ENCODE measurements at regions not wholly inside any gene's neighbourhood (a gene's known extent, or its start where the extent isn't known, plus 50 kb on each side); places are given as distances from the start of the nearest gene placed in this dataset.

GRCh38 chr14:42224053-42224888 is 617.6 kb downstream of the LRFN5 start:
- peak; percentile 40 to 55 for DNase-seq

GRCh38 chr14:42222924-42223471 is 616.3 kb downstream of the LRFN5 start:
- no peak for DNase-seq

- DNase-seq, result no peak
Measured at GRCh38 chr14:42214981-42215491, 608.4 kb downstream of the LRFN5 start.

DNA sequence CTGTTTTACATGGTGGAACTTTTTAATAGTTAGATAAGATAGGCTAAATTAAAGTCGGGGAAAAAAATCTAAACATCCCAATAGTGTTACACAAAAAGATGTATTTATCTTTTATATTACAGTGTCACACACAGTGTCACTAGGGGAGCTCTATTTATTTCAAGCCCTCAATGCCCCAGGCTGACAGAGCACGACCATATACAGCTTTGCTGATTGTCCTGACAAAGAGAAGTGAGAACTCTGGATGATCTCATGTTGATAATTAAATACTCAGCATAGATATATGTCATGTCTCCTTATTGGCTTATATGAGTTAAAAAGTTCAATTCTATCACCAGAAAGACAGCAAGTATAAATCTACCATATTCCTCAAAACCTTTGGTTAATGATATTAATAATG is 594.3 kb downstream of the LRFN5 start:
- DNase-seq, result no peak

DNA sequence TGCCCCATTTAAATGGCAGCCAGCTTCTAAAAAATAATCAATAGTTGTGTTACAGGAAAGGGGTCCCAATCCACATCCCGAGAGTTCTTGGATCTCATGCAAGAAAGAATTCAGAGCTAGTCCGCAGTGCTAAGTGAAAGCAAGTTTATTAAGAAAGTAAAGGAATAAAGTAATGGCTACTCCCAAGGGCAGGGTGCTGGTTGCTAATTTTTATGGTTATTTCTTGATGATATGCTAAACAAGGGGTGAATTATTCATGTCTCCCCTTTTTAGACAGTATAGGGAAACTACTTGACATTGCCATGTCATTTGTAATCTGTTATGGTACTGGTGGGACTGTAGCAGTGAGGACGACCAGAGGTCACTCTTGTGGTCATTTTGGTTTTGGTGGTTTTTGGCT is 591.3 kb downstream of the LRFN5 start:
- no peak for DNase-seq

- DNase-seq, result peak; percentile 66 to 78
Measured at GRCh38 chr14:42192738-42193653, 586.3 kb downstream of the LRFN5 start.

GRCh38 chr14:42190744-42191143 is 584.1 kb downstream of the LRFN5 start:
- no peak for DNase-seq

- no peak for DNase-seq
Measured at GRCh38 chr14:42187846-42188245, 581.2 kb downstream of the LRFN5 start.

GRCh38 chr14:42185718-42186117 is 579.0 kb downstream of the LRFN5 start:
- DNase-seq, result no peak

GRCh38 chr14:42174357-42174756 is 567.7 kb downstream of the LRFN5 start:
- no peak for DNase-seq

GRCh38 chr14:42173206-42173605 is 566.5 kb downstream of the LRFN5 start:
- no peak for DNase-seq

- DNase-seq, result no peak
Measured at GRCh38 chr14:42172304-42172703, 565.6 kb downstream of the LRFN5 start.

GRCh38 chr14:42163136-42163535 is 556.5 kb downstream of the LRFN5 start:
- DNase-seq, result no peak

- no peak for DNase-seq
Measured at GRCh38 chr14:42159138-42159537, 552.5 kb downstream of the LRFN5 start.

- DNase-seq, result no peak
Measured at GRCh38 chr14:42149609-42150261, 543.1 kb downstream of the LRFN5 start.

DNA sequence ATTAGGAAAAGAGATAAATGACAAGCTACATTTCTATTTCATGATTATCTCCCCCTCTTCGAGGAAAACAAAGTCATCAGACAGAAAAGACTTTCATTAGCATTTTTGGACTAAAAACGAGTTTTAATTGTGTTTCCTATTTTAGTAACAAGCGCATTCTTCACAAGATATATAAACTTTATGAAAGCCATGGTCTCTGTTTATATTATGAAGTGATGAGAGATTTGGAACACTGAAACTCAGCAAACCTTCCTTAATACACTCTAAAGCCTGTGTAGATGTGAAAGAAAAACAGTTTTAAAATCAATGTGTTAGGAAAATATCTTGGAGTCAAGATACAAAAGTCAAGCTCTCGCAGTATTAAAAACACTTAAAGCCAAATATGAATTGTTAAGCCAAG is 539.1 kb downstream of the LRFN5 start:
- DNase-seq, result peak; percentile 18 to 38

DNA sequence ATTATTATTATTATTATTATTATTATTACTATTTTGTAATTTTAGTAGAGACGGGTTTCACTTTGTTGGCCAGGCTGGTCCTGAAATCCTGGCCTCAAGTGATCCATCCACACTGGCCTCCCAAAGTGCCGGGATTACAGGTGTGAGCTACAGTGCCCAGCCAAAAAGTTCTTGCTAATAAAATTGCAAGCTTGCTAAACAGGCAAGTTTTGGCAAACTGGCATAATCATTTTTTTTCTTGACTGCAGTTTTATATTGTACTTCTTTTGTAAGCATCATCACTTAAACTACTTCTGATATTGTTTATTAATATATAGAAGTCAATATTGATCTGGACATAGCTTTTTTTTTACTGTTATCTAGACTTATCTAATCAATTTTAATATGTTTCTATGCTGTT is 536.4 kb downstream of the LRFN5 start:
- no peak for DNase-seq

GRCh38 chr14:42141328-42141727 is 534.7 kb downstream of the LRFN5 start:
- DNase-seq, result no peak

- no peak for DNase-seq
Measured at GRCh38 chr14:42140831-42141279, 534.2 kb downstream of the LRFN5 start.

DNA sequence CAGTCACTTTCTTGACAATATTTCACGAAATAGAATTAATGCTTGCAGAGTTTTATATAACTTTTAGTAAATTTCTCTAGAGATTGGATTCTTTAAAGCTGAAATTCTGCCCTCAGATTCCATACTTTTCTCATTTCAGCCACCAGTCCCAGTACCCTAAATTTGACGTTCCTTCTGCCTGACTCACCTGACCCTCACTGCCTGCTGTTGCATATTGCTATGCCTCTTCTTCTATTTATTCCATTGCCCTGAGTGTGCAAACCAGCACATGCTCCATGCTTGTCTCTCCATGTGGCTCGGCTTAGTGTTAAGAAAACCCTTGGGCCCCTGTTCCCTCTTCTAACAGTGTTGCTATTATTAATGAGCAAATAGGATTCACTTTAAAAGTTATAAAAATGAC is 533.3 kb downstream of the LRFN5 start:
- DNase-seq, result no peak

GRCh38 chr14:42138406-42138805 is 531.7 kb downstream of the LRFN5 start:
- no peak for DNase-seq

- DNase-seq, result no peak
Measured at GRCh38 chr14:42130815-42131214, 524.1 kb downstream of the LRFN5 start.
